IPS DF 19.7 (cell line): ENCODE measurements at regions not wholly inside any gene's neighbourhood (a gene's known extent, or its start where the extent isn't known, plus 50 kb on each side); places are given as distances from the start of the nearest gene placed in this dataset.

Experiments
- DNase-seq: peaks from one replicate; pipeline ENCODE4 v3.0.0-alpha.2; 2013; ENCODE audit warnings: low read depth, low spot score

DNA sequence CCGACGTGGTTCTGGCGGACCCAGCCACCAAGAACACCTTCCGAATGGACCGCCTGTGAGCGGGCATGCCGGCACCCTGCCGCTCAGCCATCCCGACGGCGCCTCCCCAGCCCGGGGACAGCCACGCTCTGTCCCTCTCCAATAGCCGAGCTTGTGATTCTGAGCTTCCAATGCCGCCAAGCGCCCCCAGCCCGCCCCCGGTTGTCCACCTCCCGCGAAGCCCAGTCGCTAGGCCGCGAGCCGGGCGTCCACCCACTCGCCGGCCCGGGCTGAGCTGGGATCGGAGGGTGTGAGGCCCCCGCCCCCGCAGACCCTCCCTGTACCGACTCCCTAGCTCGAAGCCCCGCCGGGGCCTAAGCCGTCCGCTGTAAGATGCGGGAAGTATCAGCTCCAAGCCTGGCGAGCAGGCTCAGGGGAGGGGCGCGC, 1195.1 kb upstream of the CHAC2 start:
- DNase-seq = no peak

DNA sequence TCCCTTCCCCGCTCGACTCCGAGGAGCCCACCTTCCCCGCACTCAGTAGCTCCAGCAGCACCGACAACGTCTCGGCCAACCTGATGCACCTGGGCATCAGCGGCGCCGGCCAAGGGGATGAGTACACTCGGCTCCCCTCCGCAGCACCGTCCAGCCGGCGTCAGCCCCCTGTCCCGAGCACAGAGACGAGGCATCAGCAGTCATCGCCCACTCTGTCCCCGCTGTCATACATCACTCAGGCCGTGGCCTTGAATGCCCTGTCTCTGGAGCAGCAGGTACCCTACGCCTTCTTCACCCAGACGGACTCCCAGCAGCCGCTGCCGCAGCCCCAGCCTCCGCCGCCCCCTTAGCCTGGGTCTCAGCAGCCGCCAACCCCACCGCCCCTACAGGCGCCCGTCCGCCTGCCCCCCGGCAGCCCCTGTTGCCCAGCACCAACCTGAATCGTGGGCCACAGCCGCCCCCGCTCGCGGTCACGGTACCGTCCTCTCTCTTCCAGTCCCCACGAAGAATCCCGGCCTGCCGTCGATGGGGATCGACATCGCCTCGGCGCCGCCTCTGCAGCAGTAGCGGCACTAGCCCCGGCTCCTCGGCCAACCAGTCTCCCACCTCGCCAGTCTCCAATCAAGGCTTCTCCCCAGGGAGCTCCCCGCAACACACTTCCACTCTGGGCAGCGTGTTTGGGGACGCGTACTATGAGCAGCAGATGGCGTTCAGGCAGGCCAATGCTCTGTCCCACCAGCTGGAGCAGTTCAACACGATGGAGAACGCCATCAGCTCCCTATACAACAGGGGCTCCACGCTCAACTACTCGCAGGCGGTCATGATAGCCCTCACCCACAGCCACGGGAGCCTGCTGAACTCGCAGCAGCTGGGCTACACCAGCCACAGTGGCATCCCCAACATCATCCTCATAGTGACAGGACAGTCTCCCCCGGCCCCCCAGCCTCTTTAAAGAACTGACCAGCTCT, 1195.9 kb upstream of the CHAC2 start:
- DNase-seq = no peak

DNA sequence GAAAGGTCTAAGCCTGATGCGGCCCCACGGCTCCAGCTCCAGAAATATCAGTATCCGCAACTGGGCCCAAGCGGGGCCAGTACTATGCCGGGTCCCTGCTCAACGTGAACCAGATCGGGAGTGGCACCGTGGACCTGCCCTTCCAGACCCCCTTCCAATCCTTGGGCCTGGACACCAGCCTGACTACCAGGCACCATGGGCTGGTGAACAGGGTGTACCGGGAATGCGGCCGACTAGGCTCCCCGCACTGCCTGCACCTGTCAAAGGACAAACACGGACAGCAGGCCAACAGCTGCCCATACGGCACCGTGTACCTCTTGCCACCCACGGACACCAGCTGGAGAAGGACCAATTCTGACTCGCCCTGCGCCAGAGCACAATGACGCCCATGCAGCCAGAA, 1196.9 kb upstream of the CHAC2 start:
- DNase-seq = no peak

GRCh38 chr2:52563151-52563550, 1204.5 kb upstream of the CHAC2 start:
- no peak for DNase-seq

- DNase-seq = no peak
Observed at GRCh38 chr2:52558265-52558664, 1209.3 kb upstream of the CHAC2 start.

- DNase-seq = no peak
Observed at GRCh38 chr2:52542297-52542696, 1225.3 kb upstream of the CHAC2 start.

- DNase-seq = no peak
Observed at GRCh38 chr2:52539026-52539970, 1228.3 kb upstream of the CHAC2 start.

- no peak for DNase-seq
Observed at GRCh38 chr2:52537588-52537987, 1230.0 kb upstream of the CHAC2 start.

- DNase-seq = no peak
Observed at GRCh38 chr2:52536929-52537460, 1230.6 kb upstream of the CHAC2 start.

GRCh38 chr2:52532956-52533355, 1234.6 kb upstream of the CHAC2 start:
- no peak for DNase-seq

DNA sequence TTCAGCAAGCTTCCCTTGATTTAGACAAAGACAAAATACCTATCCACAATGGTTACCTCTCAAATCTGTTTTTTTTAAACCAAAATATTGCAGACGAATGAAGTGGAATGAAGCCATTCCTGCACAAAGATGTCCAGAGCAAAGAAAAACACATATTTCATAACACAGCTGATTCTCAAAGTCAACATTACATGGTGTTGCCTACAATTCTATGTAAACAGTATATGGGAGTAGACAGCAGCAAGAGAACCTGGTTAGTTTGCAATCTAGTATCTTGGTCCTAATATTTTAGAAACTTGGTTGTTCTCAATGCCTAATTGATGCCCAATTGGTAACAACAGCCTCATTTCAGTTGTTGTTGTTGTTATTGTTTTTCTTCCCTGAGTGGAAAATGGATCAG, 1240.9 kb upstream of the CHAC2 start:
- no peak for DNase-seq

GRCh38 chr2:52520644-52521043, 1247.0 kb upstream of the CHAC2 start:
- DNase-seq = no peak

- no peak for DNase-seq
Observed at GRCh38 chr2:52518678-52519077, 1248.9 kb upstream of the CHAC2 start.

DNA sequence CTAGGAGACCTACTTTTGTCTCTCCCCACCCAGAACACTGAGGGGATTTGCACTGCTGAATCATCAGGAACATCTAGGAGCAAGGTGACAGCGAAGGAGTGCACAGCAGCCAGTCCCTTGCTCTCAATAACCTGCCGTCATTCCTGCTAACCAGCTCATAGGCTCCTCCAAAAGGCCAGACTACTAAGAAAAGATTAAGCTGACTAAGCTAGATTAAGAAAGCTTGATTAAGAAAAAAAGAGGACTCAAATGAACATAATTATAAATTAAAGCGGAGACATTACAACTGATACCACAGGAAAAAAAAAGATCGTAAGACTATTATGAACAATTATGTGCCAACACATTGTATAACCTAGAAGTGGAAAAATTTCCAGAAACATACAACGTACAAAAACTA, 1254.8 kb upstream of the CHAC2 start:
- DNase-seq = no peak

DNA sequence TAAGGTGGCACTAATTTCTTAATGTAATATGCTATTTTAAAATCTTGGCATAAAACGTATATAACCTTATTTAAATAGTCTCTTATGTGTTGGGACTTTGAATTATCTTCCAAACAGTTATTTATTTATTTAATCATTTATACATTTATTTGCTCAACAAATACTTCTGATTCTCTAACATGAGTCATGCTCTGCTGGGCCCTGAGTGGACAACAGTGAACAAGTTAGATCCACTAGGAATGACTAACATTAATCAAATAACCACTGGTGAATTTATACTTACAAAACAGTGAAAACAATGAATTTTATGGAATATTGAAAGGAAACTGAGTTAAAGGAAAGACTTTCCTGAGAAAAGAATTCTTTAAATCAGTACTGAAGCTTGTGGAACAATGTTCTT, 1257.2 kb upstream of the CHAC2 start:
- DNase-seq = no peak

GRCh38 chr2:52502476-52502860, 1265.1 kb upstream of the CHAC2 start:
- no peak for DNase-seq

DNA sequence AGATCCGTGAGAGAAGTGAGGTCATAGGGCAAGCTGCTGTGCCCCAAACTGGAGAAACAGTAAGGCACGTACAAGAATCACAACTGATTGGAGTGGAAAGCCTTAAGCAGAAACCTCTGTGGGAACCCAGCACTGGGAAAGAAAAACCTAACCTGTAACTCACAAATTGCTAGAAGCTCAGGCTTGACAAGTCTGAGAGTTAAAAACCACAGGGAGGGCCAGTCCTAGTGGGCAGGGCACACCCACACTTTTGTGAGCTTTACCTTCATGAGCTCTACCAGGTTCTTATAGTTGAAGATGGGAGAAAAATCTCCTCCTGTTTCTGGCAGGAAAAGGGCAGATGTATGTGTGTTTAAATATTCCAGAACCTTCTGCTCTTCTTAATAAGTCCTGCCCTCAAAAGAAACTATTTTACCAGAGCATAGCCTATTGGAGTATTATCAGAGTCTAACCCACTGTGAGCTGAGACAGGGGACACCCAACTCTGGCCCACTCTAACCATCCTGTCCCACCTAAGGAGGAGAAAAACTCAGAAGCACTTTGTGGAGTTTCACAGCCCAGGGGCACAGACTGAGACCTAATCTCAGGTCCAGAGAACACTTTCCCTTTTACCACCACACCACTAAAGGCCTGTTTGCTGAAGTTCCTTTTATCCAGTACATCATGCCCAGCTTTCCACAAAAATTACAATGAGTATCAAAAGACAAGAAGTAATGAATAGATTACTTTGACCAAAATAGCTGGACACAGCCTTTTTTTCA, 1265.7 kb upstream of the CHAC2 start:
- no peak for DNase-seq

DNA sequence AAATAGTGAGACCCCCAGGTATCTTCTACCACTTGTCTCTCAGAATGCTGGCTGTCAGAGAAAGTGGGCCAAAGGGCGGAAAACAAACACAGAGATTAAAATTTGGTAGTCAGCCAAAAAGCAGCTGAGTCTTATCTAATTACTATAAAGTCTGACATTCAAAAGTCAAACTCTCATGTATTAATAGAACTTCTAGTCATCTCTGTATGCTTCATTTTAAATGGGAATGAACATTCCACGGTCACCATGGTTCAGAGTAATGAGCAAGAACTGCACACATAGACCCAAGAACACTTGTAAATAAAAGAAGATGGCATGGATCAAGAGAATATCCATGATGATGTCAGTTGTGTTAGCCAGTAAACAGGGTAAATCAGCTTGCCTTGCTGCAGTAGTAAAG, 1267.0 kb upstream of the CHAC2 start:
- DNase-seq = no peak

- no peak for DNase-seq
Observed at GRCh38 chr2:52498077-52498750, 1269.4 kb upstream of the CHAC2 start.

DNA sequence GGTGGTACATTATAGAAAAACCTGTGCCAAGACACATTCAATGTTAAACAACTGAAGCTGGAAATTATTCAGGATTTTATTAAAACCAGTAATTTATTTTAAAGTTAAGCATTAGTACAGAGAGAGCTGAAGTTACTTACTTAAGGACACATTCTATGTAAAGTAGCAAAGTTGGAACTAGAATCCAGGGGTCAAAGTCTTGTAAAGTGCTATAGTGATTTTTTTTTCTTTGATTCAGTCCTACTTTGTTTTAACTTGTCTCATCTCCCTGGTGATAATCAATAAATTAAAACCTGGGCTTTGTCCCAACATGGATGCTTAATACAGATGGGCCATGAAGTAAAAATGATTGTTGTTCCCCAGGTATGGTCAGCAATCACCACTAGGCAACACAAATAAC, 1271.8 kb upstream of the CHAC2 start:
- DNase-seq = no peak

DNA sequence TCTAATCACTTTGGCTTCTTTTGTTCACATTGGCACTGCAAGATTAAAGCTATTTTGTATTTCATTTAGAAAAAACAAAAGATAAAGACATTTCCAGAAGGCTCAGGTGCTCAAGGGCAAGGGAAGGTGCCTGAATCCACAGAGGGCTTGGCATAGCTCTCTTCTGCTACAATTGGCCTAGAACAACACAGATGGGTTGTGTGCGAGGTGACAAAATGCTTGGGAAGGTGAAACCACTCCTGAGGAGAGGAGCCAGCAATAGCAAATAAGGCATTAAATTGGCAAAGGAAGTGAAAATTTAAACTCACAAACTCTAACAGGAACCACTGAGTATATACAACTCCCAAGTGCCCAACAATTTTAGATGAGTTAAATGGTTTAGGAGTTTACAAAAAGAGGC, 1290.4 kb upstream of the CHAC2 start:
- DNase-seq = no peak
